ENCODE measurements at regions not wholly inside any gene's neighbourhood (a gene's known extent, or its start where the extent isn't known, plus 50 kb on each side); places are given as distances from the start of the nearest gene placed in this dataset.

GRCh38 chr1:116194568-116194967, 83.4 kb downstream of the MAB21L3 start:
- TF ChIP-seq POLR2A (IDR thresholded peaks at IDR 0.05; ENCODE audit: low read depth, low read length) (no peak), TAF1 (IDR thresholded peaks at IDR 0.05; ENCODE audit: borderline replicate concordance, low read depth, low read length) (no peak), POLR2AphosphoS5 (IDR thresholded peaks at IDR 0.05; ENCODE audit: low read depth, low read length) (no peak)

Measured in GM12892 (cell line).